ENCODE measurements at regions not wholly inside any gene's neighbourhood (a gene's known extent, or its start where the extent isn't known, plus 50 kb on each side); places are given as distances from the start of the nearest gene placed in this dataset.

- Histone ChIP-seq H4K20me1 (ENCODE audit: insufficient read depth) (no peaks in the 10 kb centered on the region), H3K9me3 (ENCODE audit: low read length) (no peaks in the 10 kb centered on the region), H3K9ac (ENCODE audit: low read length) (no peak overlapping the region), H3K79me2 (replicated peaks; ENCODE audit: insufficient read depth, low read length) (no peaks in the 10 kb centered on the region), H3K9me2 (ENCODE audit: insufficient read depth, low read length) (no peaks in the 10 kb centered on the region), H3K36me3 (ENCODE audit: insufficient read depth, low read length) (no peaks in the 10 kb centered on the region), H3K4me2 (ENCODE audit: low read length) (no peak overlapping the region), H2AFZ (ENCODE audit: low read depth, low read length) (no peak overlapping the region), H3K4me3 (ENCODE audit: low read length) (no peak overlapping the region), H3K27ac (ENCODE audit: low read length) (no peak overlapping the region), H3K27me3 (ENCODE audit: insufficient read depth, low read depth, low read length) (no peaks in the 10 kb centered on the region), H3F3A (ENCODE audit: insufficient read depth, low read length, poor library complexity, severe bottlenecking) (peaks cover 5% of the 10 kb centered on the region)
- TF ChIP-seq POLR2AphosphoS5 (IDR thresholded peaks at IDR 0.05) (no peak), SMC3 (conservative IDR thresholded peaks at IDR 0.05; ENCODE audit: poor library complexity) (no peak), MXI1 (conservative IDR thresholded peaks at IDR 0.05; ENCODE audit: poor library complexity, severe bottlenecking) (no peak), EZH2 (IDR thresholded peaks at IDR 0.05; ENCODE audit: borderline replicate concordance, insufficient read depth, low read length, poor library complexity, severe bottlenecking) (no peak), REST (IDR thresholded peaks at IDR 0.05; ENCODE audit: borderline replicate concordance) (no peak), TAF1 (IDR thresholded peaks at IDR 0.05; ENCODE audit: low read depth) (no peak), CTCF (IDR thresholded peaks at IDR 0.05; ENCODE audit: poor library complexity, severe bottlenecking) (no peak), EP300 (conservative IDR thresholded peaks at IDR 0.05; ENCODE audit: poor library complexity, severe bottlenecking) (no peak), RAD21 (conservative IDR thresholded peaks at IDR 0.05) (no peak)
Observed at GRCh38 chr6:21529431-21529830, 64.1 kb upstream of the SOX4 start.

GRCh38 chr6:21531393-21531792 is 62.2 kb upstream of the SOX4 start:
- no peaks in the 10 kb centered on the region for H4K20me1 ChIP-seq (ENCODE audit: insufficient read depth)
- no peak overlapping the region for H2AFZ ChIP-seq (ENCODE audit: low read depth, low read length)
- no peak overlapping the region for H3K4me3 ChIP-seq (ENCODE audit: low read length)
- TF ChIP-seq EP300 (conservative IDR thresholded peaks at IDR 0.05; ENCODE audit: poor library complexity, severe bottlenecking): no peak
- TF ChIP-seq EZH2 (IDR thresholded peaks at IDR 0.05; ENCODE audit: borderline replicate concordance, insufficient read depth, low read length, poor library complexity, severe bottlenecking): no peak
- TF ChIP-seq POLR2AphosphoS5 (IDR thresholded peaks at IDR 0.05): no peak
- TF ChIP-seq SMC3 (conservative IDR thresholded peaks at IDR 0.05; ENCODE audit: poor library complexity): no peak
- TF ChIP-seq REST (IDR thresholded peaks at IDR 0.05; ENCODE audit: borderline replicate concordance): no peak
- no peak for TF ChIP-seq RAD21 (conservative IDR thresholded peaks at IDR 0.05)
- no peak for TF ChIP-seq MXI1 (conservative IDR thresholded peaks at IDR 0.05; ENCODE audit: poor library complexity, severe bottlenecking)
- TF ChIP-seq CTCF (IDR thresholded peaks at IDR 0.05; ENCODE audit: poor library complexity, severe bottlenecking): no peak
- no peak for TF ChIP-seq TAF1 (IDR thresholded peaks at IDR 0.05; ENCODE audit: low read depth)
- H3K9me2 ChIP-seq (ENCODE audit: insufficient read depth, low read length): no peaks in the 10 kb centered on the region
- no peak overlapping the region for H3K4me2 ChIP-seq (ENCODE audit: low read length)
- no peaks in the 10 kb centered on the region for H3K36me3 ChIP-seq (ENCODE audit: insufficient read depth, low read length)
- no peak overlapping the region for H3K9ac ChIP-seq (ENCODE audit: low read length)
- H3K79me2 ChIP-seq (replicated peaks; ENCODE audit: insufficient read depth, low read length): no peaks in the 10 kb centered on the region
- no peaks in the 10 kb centered on the region for H3K9me3 ChIP-seq (ENCODE audit: low read length)
- no peaks in the 10 kb centered on the region for H3K27me3 ChIP-seq (ENCODE audit: insufficient read depth, low read depth, low read length)
- H3K27ac ChIP-seq (ENCODE audit: low read length): no peak overlapping the region
- H3F3A ChIP-seq (ENCODE audit: insufficient read depth, low read length, poor library complexity, severe bottlenecking): no peaks in the 10 kb centered on the region
